Mononuclear cell (primary cell): ENCODE measurements at regions not wholly inside any gene's neighbourhood (a gene's known extent, or its start where the extent isn't known, plus 50 kb on each side); places are given as distances from the start of the nearest gene placed in this dataset.

Source experiments
- H3K27me3 ChIP-seq: 2 replicates; pipeline ENCODE4 v1.6.0; 2011; ENCODE audit warnings: low read length, control low read depth; ENCODE audit not compliant: insufficient read depth
- H3K4me1 ChIP-seq: 2 replicates; pipeline ENCODE4 v1.5.1; 2011; ENCODE audit warnings: mild to moderate bottlenecking, low read length, control low read depth; ENCODE audit not compliant: insufficient read depth
- H3K4me3 ChIP-seq: 2 replicates; pipeline ENCODE4 v1.5.1; 2011; ENCODE audit warnings: mild to moderate bottlenecking, low read length, moderate library complexity
- H3K9me3 ChIP-seq: 2 replicates; pipeline ENCODE4 v1.5.1; 2011; ENCODE audit warnings: low read depth, mild to moderate bottlenecking, control low read depth, low read length

GRCh38 chr17:72487731-72488494 is 367.1 kb downstream of the SOX9 start:
- Histone ChIP-seq H3K27me3 (no peaks in the 10 kb centered on the region), H3K4me3 (no peak overlapping the region), H3K9me3 (no peaks in the 10 kb centered on the region), H3K4me1 (no peaks in the 10 kb centered on the region)

GRCh38 chr17:72488555-72489271 is 367.9 kb downstream of the SOX9 start:
- Histone ChIP-seq H3K27me3 (no peaks in the 10 kb centered on the region), H3K4me3 (no peak overlapping the region), H3K4me1 (no peaks in the 10 kb centered on the region), H3K9me3 (no peaks in the 10 kb centered on the region)

- Histone ChIP-seq H3K27me3 (no peaks in the 10 kb centered on the region), H3K4me1 (no peaks in the 10 kb centered on the region), H3K4me3 (no peak overlapping the region), H3K9me3 (no peaks in the 10 kb centered on the region)
Observed at GRCh38 chr17:72489272-72489641, 368.4 kb downstream of the SOX9 start.

GRCh38 chr17:72491102-72491501 is 370.3 kb downstream of the SOX9 start:
- H3K27me3 ChIP-seq, result no peaks in the 10 kb centered on the region
- no peak overlapping the region for H3K4me3 ChIP-seq
- no peaks in the 10 kb centered on the region for H3K4me1 ChIP-seq
- H3K9me3 ChIP-seq, result no peaks in the 10 kb centered on the region

- no peaks in the 10 kb centered on the region for H3K27me3 ChIP-seq
- no peaks in the 10 kb centered on the region for H3K4me1 ChIP-seq
- H3K9me3 ChIP-seq, result no peaks in the 10 kb centered on the region
- H3K4me3 ChIP-seq, result no peak overlapping the region
Observed at GRCh38 chr17:72492494-72492893, 371.7 kb downstream of the SOX9 start.

- no peaks in the 10 kb centered on the region for H3K4me1 ChIP-seq
- H3K9me3 ChIP-seq, result no peaks in the 10 kb centered on the region
- no peaks in the 10 kb centered on the region for H3K27me3 ChIP-seq
- no peak overlapping the region for H3K4me3 ChIP-seq
Observed at GRCh38 chr17:72492941-72493340, 372.1 kb downstream of the SOX9 start.

- Histone ChIP-seq H3K27me3 (no peaks in the 10 kb centered on the region), H3K9me3 (no peaks in the 10 kb centered on the region)
Observed at GRCh38 chr17:72494566-72494965, 373.7 kb downstream of the SOX9 start.

GRCh38 chr17:72496461-72496860 is 375.6 kb downstream of the SOX9 start:
- Histone ChIP-seq H3K4me1 (no peaks in the 10 kb centered on the region), H3K4me3 (no peak overlapping the region), H3K9me3 (no peaks in the 10 kb centered on the region), H3K27me3 (no peaks in the 10 kb centered on the region)

More at GRCh38 chr17:72494566-72494965, 373.7 kb downstream of the SOX9 start:
- Histone ChIP-seq H3K4me3 (no peak overlapping the region), H3K4me1 (no peaks in the 10 kb centered on the region)

- Histone ChIP-seq H3K27me3 (no peaks in the 10 kb centered on the region), H3K4me1 (no peaks in the 10 kb centered on the region), H3K9me3 (no peaks in the 10 kb centered on the region), H3K4me3 (no peak overlapping the region)
Observed at GRCh38 chr17:72497915-72498314, 377.1 kb downstream of the SOX9 start.

- no peaks in the 10 kb centered on the region for H3K27me3 ChIP-seq
- H3K4me3 ChIP-seq, result no peak overlapping the region
- no peaks in the 10 kb centered on the region for H3K4me1 ChIP-seq
- H3K9me3 ChIP-seq, result no peaks in the 10 kb centered on the region
Observed at GRCh38 chr17:72498364-72499210, 377.8 kb downstream of the SOX9 start.

GRCh38 chr17:72501404-72502370 is 380.9 kb downstream of the SOX9 start:
- H3K9me3 ChIP-seq, result no peaks in the 10 kb centered on the region
- no peaks in the 10 kb centered on the region for H3K27me3 ChIP-seq
- H3K4me1 ChIP-seq, result no peaks in the 10 kb centered on the region
- no peak overlapping the region for H3K4me3 ChIP-seq

GRCh38 chr17:72502371-72503341 is 381.8 kb downstream of the SOX9 start:
- no peaks in the 10 kb centered on the region for H3K4me1 ChIP-seq
- no peaks in the 10 kb centered on the region for H3K9me3 ChIP-seq
- H3K4me3 ChIP-seq, result no peak overlapping the region

GRCh38 chr17:72503556-72503955 is 382.7 kb downstream of the SOX9 start:
- no peak overlapping the region for H3K4me3 ChIP-seq
- H3K4me1 ChIP-seq, result no peaks in the 10 kb centered on the region
- H3K9me3 ChIP-seq, result no peaks in the 10 kb centered on the region
- no peaks in the 10 kb centered on the region for H3K27me3 ChIP-seq

More at GRCh38 chr17:72502371-72503341, 381.8 kb downstream of the SOX9 start:
- no peaks in the 10 kb centered on the region for H3K27me3 ChIP-seq
